ENCODE measurements at regions not wholly inside any gene's neighbourhood (a gene's known extent, or its start where the extent isn't known, plus 50 kb on each side); places are given as distances from the start of the nearest gene placed in this dataset.
"Not testable (repeated sequence)": the region's sequence is repeated elsewhere in the genome, so short reads cannot be mapped to it uniquely, and the experiment has no call there.

DNA sequence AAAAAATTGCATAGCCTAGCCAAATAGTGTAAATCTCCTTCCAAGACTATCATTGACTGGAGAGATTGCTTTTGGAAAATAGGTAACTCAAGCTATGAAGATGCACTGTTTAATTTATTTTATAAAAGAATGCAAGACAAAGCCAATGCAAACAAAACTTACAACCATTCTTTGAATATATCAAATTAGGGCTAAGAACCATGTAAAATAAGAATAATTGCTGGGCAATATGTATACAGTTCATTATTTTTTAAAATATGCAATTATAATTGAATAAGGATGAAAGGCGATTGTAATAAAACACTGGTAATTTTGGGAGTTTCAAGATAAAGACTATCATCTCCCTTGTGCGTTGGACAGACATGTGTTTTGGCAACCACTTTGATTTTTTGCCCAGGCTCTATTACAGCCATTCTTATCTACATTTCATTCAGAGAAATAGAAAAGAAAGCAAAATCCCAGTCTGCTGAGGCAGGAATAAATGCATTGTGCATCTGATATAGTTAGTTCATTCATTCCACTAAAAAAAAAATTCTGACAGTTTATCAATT lies 242.3 kb upstream of the ROBO1 start:
- DNase-seq (ENCODE audit: low read depth in 4 of 4, low spot score in 3 of 4), result no peak

DNA sequence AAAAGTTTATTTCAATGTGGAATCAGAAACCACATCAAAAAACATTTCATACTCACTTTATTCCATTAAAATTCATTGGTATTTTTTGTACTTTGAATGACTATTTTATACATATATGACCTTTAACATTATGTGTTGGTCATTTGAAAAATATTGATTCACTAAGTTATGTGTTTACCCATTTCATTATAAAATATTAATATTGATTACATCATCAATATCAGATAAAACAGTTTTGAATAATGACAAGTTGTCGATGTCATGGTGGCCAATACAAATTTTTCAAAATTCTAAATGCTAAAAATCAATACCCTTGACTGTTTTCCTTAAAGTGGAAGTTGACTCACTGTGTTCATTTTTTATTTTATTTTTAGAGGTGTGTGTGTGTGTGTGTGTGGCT lies 239.7 kb upstream of the ROBO1 start:
- DNase-seq (ENCODE audit: low read depth in 4 of 4, low spot score in 3 of 4), result no peak

DNA sequence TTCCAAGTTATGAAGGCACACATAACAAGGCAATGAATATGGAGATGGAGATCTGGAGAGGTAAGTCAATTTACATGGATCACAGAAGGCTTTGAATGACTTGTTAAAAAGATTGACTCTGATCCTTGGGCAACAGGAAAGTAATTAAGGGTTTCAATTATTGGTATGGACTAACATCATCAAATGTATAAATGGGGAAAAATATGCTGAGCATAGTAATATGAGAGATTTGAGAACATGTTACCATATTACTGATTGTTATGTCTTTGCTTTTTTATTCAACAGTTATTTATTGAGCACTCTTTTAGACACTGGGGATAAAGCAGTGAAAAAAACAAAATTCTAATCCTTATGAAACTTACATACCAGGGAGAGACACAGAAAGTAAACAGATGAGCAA lies 238.5 kb upstream of the ROBO1 start:
- DNase-seq (ENCODE audit: low read depth in 4 of 4, low spot score in 3 of 4), result no peak

DNA sequence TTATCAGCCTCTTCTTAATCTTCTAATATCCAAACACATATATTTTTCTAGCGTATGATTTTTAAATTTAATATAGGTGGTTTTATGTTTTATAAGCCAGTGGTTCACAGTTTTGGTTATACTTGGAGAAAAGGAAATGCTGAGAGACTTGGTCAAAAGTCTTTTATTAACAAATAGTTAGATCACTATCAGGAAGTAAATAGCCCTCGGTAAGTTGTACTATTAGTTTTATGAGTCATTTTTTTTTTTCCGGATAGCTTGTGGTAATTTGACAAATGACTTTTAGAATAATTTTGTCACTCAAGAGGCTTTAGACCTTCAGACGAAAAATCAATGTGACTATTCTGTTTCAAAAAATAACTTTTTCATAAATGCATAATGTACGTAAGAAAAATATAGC lies 232.2 kb upstream of the ROBO1 start:
- no peak for DNase-seq (ENCODE audit: low read depth in 4 of 4, low spot score in 3 of 4)

DNA sequence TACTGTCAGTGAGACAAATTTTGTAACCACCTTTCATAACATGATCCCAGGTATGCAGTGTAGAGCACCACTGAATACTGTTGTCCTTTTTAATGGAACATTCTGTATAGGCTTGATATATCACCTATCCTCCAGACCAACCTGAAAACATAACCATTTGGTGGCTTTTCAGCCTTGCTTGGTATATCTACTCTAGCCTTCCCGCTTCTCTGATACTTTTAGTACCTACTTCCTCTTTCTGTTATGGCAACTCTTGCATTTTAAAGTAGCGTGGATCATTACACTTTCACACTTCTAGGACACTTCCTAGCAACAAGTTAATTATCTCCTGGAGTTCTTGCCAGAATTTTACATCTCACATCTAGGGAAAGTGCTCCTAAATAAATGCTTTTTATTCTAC lies 226.6 kb upstream of the ROBO1 start:
- DNase-seq (ENCODE audit: low read depth in 4 of 4, low spot score in 3 of 4), result no peak

DNA sequence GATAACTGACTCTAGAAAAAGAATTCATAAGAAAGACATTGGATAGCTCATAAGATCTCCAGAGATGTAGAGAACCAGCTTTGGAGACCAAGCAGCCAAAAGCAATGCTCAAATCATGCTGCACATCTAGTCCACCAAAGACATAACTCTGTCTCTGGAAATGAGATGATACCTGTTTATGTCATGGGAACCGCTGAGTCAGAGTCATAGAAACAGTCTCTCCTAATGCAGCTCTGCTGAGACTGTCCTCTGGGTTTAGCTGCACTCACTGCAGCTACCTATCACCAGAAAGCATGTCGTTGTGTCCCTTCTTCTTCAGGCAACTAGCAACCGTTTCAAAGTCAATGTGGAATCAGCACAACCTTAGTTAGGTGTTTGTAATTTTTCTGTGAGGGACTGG lies 218.5 kb upstream of the ROBO1 start:
- DNase-seq (ENCODE audit: low read depth in 4 of 4, low spot score in 3 of 4), result no peak

DNA sequence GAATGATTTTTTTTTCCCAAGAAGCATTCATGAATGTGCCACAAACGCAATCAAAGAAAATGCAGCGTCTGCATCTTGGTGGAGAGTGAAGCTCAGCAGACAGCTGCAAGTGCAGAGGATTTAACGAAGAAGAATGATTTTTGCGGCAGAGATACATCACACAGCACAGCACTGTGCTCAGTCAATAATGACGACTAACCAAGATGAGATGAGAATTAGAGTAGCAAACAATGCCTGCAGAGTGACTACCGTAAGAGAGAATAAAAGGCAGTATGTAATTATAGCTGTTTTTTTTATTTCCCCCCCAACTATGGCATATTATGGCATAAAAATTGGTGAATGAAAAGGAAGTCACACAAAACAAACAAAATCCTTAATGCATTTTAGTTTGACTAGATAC lies 218.0 kb upstream of the ROBO1 start:
- no peak for DNase-seq (ENCODE audit: low read depth in 4 of 4, low spot score in 3 of 4)

DNA sequence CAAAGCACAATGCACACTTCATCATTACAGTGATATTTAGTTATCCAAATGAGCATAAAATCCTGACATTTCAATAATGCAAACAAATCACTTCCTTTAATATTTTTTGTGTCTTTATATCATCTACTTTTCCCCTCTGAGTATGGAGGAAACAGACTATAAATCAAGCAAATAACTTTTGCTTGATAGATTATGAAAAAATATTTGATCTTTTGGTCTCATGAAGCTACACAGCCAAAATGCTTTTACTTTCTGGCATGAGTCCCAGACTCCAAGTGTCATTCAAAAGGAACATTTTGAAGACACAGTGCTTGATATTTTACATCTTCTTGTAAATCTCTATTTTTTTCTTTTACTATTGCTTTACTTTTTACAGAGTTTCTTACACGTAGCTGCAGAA lies 215.3 kb upstream of the ROBO1 start:
- DNase-seq (ENCODE audit: low read depth in 4 of 4, low spot score in 3 of 4), result no peak

DNA sequence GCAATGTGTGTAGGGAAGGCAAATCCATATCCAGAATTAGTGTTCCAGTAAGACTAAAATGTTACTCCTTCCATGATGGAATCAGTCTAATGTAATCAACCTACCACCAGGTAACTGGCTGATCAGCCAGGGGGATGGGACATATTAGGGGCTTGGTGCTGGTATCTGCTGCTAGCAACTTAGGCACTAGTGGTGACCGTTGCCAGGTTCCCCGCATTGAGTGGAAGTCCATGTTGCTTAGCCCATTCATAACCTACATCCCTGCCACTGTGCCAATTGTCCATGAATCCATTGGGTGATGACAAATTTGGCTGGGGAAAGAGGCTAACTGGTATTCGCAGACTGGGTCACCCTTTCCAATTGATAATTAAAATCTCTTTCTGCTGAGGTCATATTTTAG lies 212.2 kb upstream of the ROBO1 start:
- DNase-seq (ENCODE audit: low read depth in 4 of 4, low spot score in 3 of 4), result no peak

DNA sequence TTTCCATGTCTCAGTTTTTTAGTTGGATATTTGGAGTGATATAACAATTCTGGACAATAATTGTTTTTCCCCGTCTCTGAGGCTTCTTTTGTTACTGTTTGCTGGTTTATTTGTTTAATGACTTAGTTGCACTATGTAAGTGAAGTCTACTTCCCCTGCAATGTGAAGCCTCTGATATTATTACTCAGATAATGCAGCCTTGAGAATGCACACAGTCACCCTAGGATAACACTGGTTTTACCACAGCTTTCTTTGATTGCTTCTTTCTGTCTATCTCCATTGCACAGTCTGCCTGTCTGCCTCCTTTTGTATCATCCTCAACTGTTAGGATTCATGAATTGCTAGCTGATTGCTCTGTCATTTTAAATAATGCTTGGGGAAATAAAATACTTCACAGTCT lies 208.7 kb upstream of the ROBO1 start:
- DNase-seq (ENCODE audit: low read depth in 4 of 4, low spot score in 3 of 4), result no peak

DNA sequence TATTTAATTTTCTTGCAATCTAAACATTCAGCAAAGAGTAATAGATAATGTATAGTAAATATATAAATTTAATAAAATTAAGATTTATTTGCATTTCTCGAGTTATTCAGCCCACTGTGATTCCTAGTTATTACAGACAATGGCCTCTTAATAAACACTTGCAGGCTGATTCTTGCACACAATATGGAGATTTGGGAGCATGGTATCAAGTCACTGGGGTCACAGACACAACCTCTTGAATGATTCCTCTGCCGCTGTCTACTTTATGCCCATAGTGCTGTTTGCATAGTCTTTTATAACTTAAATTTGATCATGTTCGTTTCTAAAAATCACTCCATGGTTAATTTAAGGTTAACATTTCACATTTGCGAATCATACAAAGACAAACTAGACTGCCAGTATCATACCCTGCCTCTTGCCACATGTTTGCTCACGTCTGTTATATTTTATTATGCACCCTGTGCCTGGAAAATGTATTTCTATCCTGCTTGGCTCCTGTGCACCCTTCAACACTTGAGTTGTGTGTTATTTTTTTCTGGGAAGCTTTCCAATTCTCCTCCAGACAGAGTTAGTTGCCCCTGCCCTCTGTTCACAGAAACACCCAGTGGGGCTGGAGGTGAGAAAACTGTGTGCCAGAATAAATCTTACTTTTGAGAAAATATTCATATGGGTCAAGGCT lies 206.3 kb upstream of the ROBO1 start:
- no peak for DNase-seq (ENCODE audit: low read depth in 4 of 4, low spot score in 3 of 4)

DNA sequence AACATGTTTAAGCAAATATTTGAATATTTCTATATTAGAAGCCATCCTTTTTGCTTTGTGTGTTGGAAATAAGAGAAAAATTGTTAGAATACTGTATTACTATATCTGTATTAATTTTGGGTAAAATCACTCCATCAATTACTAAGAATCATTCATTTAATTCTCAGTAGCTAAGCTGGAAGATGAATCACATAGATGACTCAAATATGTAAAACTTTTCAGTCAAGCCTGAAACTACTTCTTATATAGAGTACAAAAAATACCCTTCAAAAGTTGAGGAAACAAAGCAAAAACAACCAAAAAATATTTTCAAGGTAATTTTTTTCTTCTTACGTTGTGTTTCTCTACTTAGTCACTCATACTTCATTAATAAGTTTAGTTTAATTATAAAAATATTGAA lies 205.7 kb upstream of the ROBO1 start:
- no peak for DNase-seq (ENCODE audit: low read depth in 4 of 4, low spot score in 3 of 4)

DNA sequence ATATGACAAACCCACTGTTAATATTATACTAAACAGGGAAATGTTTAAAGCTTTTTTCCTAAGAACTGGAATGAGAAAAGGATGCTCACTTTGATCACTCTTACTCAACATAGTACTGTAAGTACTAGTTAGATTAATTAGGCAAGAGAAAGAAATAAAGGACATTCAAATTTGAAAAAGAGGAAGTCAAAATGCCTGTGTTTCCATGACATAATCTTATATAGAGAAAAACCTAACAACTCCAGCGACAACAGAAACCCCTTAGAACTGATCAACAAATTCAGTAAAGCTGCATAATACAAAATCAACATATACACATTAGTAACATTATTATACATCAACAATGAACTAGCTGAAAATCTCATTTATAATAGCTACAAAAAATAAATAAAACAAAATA lies 200.6 kb upstream of the ROBO1 start:
- DNase-seq (ENCODE audit: low read depth in 4 of 4, low spot score in 3 of 4), result no peak

DNA sequence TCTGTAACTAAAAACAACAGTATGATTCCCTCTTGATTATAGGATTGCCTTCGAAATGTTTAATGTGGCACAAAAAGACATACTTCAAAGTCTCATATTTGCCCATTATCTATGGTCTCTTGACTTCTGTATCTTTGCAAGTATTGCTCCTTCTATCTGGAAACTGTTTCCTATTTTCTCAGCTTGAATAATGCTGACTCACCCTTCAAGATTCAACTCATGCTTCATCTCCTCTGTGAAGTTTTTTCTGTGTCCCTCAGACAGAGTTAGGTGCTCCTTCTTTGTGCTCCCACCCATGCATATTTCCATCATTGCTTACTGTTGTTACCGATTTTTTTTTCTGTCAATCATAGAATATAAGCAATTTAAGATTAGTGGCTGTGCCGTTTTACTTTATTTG lies 192.8 kb upstream of the ROBO1 start:
- no peak for DNase-seq (ENCODE audit: low read depth in 4 of 4, low spot score in 3 of 4)

DNA sequence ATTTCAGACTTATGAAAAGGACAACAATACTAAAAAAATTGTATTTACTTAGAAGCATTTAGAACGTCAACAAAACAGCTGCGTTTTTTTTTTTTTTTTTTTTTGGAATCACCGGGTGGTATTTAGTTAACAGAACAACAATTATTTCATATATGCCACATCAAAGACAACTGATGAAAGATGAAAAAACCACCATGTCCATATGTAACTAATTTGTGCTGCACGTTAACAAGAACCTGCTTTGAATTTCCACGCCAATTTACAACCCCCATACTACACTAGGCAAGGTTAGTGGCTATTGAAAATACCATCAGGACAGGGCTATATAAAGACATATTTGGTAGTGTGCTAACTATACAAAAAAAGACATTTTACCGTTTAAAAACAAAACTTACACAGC lies 189.3 kb upstream of the ROBO1 start:
- DNase-seq (ENCODE audit: low read depth in 4 of 4, low spot score in 3 of 4), result no peak

DNA sequence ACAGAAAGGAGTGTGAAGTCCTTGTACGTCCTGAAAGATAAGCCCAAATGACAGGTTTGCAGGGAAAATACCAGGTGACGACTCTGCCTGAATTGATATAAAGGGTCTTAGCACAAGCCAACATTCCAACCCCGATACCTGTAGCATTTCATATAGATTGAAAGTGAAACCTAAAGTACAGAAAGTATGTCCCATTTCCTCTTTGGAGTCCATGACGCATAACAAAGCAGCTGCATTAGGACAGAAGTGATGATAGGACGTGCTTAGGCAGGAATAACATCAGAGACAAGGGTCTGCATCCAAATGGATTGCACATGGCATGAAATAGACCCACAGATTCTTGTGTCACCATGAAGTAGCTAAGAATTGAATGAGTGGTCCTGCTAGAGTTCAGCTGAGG lies 187.0 kb upstream of the ROBO1 start:
- no peak for DNase-seq (ENCODE audit: low read depth in 4 of 4, low spot score in 3 of 4)

DNA sequence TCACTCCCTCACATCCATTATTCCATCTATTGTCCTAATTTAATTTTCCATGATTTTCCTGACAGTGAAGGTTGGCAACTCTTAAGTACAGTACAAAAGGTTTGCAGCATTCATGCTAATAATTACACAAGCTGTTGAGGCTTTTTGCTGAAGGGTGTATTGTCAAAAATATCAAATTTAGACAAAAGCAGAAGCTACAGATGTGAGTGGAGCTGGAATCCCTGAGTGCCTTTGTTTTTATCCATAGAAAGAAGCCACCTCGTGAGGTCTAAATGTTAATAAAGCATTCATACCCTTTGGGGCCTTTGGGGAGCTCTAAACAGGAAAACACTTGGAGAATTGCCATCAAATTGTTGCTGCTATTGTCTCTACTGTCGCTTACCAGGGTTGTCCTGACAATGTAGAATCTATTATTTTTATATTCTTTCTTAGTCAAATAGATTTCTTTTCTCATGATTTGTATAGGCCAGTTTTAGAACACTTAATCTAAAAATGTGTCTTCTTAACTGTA lies 185.8 kb upstream of the ROBO1 start:
- DNase-seq (ENCODE audit: low read depth in 4 of 4, low spot score in 3 of 4), result no peak

DNA sequence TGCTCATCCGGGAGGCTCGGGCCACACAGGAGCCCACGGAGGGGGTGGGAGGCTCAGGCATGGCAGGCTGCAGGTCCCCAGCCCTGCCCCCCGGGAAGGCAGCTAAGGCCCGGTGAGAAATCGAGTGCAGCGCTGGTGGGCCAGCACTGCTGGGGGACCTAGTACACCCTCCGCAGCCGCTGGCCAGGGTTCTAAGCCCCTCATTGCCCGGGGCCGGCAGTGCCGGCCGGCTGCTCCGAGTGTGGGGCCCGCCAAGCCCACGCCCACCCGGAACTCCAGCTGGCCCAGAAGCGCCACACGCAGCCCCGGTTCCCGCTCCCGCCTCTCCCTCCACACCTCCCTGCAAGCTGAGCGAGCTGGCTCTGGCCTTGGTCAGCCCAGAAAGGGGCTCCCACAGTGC lies 183.6 kb upstream of the ROBO1 start:
- DNase-seq (ENCODE audit: low read depth in 4 of 4, low spot score in 3 of 4), result not testable (repeated sequence)

DNA sequence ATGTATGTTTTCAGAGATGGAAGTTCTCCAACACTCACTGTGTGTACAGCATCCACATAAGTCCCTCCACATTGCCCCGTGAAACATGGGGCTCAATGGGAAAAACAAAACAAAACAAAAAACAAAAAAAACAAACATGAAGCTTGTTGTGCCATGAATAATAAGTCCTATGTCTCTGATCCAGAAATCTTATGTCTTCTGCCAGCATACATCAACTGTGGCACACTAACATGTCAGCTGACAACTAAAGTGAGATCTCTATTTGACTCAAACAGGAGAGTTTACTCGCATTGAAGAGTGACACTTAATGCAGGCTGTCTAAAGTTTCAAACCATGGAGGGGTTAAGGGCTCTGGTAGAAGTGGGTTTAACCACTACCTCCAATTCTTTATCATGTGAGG lies 180.2 kb upstream of the ROBO1 start:
- no peak for DNase-seq (ENCODE audit: low read depth in 4 of 4, low spot score in 3 of 4)

DNA sequence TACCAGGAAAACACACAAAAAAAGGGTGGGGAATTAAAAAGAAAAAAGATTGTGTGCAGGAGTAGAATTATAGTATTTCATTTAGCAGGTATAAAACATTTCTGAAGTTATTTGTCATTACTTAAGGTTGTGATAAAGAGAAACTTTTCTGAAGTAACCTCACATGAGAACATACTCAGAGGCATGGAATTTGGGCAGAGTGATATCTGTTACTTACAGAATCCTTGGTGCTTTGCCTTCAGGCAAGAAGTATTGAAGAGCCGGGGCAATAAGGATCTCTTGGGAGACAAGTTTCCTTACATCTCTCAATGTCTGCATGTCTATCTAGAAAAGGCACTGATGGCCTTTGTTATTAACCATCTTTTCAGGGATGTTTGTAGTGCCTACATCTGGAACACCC lies 179.7 kb upstream of the ROBO1 start:
- DNase-seq (ENCODE audit: low read depth in 4 of 4, low spot score in 3 of 4), result no peak

DNA sequence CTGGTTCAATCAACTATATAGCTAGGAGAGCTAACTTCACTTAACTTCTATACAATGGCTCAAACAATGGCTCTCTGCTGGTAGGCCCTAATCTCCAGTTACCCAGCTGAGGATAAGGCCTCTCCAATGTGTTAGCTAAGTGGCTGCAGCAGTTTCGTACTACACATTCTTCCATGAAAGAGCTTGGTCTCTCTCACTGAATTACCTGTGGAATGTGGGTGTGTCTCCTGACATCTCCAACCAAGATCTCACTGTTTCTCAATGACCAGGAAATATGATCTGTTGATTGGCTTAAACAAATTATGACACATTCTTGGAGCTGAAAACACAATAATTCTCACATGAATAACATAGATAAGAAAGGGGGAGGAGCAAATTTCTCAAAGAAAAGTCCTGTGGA lies 169.8 kb upstream of the ROBO1 start:
- DNase-seq (ENCODE audit: low read depth in 4 of 4, low spot score in 3 of 4), result no peak

DNA sequence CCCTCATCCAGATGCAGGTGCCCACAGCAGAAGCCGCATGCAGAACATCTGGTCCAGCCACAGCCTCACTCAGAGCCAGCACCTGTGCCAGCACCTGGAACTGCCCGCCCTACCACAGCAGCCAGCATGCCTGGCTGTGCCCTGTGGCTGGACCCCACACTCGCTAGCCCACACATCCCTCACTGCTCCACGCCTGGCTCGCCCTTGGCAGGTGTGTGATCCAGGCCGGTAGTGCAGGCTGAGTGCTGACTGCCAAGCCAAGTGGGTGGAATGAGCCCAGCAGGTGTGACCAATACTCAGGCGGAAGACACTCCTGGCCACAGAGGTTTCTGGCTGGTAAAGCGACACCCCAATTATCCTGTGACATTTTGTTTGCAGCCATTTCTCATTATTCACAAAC lies 162.4 kb upstream of the ROBO1 start:
- no peak for DNase-seq (ENCODE audit: low read depth in 4 of 4, low spot score in 3 of 4)

Measured in left renal pelvis (tissue), 4 donors.